NCI-H446 (cell line): ENCODE measurements at regions not wholly inside any gene's neighbourhood (a gene's known extent, or its start where the extent isn't known, plus 50 kb on each side); places are given as distances from the start of the nearest gene placed in this dataset.
A peak's percentile ranks its signal among the peaks of the same experiment; 100 is the strongest.
"Not testable (repeated sequence)": the region's sequence is repeated elsewhere in the genome, so short reads cannot be mapped to it uniquely, and the experiment has no call there.

Experiments
- DNase-seq, 2 experiments: peaks; one replicate each; lab custom pipeline; 2025; lab: John Stamatoyannopoulos, UW

DNA sequence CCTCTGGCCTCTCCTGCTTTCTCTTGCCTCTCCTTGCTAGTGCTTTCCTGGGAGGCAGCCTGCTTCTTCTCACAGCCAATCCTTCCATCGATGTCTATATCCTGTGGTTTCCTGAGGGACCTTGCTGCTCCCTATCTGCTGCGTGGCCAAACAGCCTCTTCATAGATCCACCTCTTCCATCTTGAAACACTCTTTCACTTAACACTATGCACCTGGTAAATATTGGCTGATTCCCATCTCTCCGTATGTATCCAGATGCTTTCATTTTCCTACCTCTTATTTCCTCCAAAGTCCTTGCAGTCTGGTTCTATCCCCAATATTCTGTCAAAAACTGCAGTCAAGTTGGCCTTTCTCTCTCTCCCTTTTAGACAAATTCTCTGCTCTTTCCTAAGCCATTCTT is 205.2 kb upstream of the CFAP20DC start:
- no peak for DNase-seq

DNA sequence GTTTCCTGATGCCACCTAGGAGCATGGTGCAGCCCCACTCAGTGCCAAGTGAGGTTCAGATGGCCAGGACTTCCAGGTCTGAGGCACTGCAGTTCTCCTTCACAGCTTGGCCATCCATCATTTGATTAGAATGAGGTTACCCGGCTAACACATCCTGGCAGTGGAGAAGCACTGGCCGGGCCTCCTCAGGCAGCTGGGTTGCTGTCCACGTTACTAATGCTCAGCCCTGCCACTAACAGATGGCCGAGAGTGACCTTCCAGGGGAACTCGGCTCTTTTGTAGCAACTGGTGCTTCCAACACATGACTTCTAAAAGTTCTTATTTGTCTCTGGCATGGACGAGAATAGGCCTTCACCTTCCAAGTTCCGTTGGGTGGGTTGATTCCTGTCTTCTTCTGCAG is 204.6 kb upstream of the CFAP20DC start:
- no peak for DNase-seq

DNA sequence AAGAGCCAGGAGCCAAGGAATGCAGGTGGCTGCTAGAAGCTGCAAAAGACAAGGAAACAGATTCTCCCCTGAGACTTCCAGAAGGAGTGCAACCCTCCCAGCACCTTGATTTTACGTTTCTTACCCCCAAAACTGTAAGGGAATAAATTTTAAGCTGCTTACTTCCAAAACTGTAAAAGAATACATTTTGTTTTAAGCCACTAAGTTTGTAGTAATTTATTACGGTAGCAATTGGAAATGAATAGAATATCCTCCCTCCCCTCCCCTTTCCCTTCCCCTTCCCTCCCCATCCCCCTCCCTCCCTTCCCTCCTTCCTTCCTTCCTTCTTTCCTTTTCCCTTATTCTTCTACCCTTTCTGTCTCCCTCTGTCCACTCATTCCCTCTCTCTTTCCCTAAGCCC is 203.7 kb upstream of the CFAP20DC start:
- DNase-seq, result no peak

DNA sequence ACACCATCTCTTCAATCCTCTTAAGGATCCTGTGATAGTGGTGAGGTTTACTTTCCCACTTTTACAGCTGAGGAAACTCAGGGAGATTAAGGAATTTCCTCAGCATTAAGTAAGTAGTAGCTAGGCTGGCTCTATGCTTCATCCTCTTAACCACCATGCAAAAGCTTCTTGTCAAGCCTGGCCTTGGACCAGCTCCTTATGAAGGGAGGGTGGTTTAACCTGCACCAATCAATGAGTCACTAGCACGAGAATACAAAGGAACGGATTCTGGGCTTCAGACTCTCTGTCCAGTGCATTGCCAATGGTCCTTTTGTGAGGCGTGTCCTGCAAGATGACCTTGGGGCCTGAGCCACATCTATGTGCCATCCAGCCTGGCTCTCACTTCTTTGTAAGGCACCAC is 202.0 kb upstream of the CFAP20DC start:
- DNase-seq, result no peak

DNA sequence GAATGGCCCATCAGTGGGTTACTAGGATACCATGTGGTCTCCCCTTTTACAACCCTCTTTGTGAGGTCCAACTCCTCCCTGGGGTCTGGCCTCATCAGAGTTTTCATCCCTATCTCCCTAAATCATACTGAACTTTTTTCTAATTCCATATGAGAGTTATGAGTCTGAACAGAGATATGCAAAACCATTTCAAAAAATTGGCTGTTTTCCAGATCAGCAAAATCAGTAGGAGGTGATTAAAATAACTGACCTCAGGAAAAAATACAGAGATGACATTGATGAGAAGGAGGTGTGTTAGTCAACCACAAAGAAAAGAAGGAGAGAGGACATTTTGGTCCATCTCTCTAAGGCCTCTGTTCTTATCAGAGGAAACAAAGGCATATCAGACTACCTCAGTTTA is 200.8 kb upstream of the CFAP20DC start:
- no peak for DNase-seq

DNA sequence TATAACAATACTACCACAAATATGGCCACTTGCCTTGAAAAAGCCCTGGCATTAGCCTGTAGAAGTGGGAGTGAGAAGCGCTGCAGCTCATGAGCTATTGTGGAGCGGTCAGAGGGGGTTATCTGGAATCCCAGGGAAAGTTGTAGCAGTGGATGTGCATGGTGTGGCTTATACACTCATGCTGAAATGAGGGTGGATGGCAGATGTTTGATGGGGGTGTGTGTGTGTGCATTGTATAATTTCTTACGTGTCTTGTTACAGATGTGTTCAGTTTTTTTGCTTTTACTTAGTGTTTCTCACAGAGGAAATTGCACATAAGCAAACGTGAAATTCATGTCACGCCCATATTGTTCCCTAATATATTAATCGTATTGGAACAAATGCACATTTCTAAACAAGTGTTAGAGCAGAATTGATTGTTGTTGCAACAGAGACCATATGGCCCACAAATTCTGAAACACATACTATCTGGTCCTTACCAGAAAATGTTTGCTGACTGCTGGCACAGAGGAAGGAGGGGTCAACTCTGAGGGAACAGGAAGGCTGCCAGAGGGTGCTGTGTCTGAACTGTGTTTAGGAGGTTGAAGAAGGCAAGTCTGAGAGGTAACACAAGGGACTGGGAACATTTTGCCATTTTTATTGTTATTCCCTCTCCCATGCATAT is 200.0 kb upstream of the CFAP20DC start:
- no peak for DNase-seq

DNA sequence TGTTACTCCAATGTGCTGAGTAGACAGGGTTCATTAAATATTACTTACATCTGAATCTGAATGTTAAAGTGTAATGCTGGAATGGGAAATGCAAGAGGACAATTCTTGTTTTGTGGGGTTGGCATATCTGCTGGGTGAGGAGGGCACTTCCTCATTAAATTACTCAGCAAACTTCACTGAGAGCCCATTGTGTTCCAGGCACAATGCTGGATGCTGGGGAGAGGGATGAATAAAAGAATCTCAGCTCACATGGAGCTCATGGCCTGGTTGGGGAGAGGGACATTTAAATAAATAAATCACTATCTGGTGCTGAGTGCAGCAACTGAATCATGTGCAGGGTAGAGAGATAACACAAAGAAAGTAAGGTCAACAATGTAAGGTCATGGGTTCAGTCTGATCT is 199.2 kb upstream of the CFAP20DC start:
- no peak for DNase-seq

DNA sequence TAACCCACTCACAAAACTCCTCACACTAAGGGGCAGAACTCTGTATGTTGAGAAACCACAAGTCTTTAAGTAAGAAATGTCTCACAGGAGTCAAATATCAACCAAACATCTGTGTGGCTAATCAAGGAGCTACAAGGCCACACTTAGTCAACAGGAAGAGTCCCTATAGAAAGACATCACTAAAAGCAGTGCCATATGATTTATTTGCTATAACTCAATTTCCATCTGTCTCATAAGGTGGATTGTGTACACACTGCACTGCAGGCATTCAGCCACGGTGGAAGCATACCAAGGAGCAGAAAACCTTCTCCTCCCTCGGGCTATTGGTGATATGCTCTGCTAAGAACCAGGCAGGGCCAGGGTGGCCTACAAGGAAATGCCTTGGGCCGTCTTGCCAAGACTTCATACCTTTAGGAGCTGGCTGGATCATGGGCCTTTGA is 197.6 kb upstream of the CFAP20DC start:
- DNase-seq, result no peak

DNA sequence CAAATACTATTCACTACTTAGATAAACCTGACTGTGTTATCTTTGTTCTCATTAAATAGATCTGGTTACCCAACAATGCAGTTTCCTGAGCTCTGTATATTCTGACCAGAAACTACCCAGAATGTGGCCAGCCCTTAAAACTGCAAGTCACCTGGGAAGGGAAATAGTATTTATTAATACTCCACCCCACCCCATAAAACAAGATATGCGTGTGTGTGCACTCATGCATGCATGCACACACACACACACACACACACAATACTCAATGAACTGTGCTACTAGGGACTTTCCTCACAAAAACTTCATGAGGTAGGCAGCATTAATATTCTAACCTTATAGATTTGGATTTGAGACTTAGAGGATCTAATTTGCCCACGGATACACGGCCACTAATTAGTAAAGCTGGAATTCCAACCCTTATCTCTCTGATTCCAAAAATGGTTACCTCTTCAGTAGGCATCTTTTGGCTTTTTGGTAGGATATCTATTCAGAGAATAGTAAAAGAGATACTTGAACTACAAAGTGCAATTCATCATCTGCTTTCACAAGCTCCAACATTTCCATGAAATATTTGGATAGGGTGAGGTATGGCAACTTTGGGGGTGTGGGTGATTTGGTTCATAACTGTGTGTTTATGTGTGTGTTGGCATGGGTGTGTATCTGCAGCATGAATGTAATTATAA is 197.0 kb upstream of the CFAP20DC start:
- no peak for DNase-seq

DNA sequence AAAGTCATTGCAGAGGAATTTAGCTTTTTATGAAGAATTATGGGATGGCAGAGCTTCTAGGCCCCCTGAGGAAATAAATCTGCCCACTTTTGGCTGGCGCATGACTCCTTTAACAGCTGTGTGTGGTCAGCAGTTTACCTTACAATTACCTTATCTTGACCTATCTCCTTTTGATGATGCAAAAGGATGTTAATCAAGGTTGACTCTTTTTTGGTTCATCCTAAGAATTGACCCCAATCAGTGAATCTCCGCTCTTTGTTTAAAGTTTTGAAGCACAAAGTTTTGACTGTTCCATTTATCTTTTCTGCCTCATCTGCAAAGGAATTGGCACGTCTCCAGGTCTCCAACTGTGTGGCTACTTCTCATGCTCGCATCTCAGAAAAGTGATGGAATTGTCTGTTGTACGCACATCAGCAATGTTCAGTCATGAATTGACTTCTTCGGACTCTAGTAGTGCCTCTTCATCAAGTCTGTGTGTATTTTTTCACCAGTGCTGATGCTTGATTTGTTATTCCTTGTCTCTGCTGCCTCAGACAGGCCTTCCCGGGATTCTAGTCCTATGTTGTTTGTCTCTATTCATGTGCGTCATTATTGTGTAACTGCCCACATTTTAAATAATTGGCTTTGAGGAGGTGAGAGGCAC is 196.2 kb upstream of the CFAP20DC start:
- DNase-seq, result peak in 1 of 2 experiments; percentile 30

DNA sequence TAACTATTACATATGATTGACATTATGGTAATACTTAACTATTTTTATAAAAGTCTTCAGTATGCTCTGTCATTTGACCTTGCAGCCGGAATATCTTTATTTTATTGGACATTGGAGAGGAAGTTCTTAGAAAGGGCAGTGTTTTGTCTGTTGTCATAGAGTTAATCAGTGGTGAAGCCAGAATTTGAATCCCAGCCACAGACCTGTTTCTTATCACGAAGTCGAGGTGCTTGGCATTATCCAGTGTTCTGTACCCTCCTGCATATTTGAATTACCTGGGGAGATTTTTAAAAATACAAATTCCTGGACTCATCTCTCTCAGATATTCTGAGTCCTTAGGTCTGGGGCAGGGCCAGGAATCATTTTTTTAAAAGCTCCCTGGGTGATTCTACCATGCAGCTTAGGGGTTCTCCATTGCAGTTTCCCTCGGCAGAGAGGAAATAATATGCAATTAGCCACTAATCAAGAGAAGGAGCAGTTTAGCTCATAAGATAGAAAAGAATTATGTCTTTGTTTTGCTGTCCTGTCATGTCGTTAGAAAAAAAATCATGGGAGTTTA is 195.6 kb upstream of the CFAP20DC start:
- DNase-seq, result no peak

DNA sequence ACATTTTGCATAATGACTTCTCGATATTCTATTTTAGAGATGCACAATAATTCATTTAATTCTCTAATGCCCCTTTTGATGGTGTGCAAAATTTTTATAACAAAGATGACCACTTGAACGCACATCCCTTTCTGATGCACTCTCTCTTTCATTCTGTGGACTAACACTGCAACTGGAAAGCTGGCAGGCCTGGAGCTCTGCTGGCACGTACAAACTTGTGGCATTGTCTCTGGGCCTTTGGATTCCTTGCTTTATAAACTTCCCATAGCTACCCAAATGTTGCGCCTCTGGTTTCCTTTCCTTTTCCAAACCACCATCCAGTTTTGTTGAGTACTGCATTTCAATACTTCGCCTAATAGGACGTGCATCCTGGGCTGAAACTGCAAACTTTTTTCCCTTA is 194.5 kb upstream of the CFAP20DC start:
- DNase-seq, result no peak

DNA sequence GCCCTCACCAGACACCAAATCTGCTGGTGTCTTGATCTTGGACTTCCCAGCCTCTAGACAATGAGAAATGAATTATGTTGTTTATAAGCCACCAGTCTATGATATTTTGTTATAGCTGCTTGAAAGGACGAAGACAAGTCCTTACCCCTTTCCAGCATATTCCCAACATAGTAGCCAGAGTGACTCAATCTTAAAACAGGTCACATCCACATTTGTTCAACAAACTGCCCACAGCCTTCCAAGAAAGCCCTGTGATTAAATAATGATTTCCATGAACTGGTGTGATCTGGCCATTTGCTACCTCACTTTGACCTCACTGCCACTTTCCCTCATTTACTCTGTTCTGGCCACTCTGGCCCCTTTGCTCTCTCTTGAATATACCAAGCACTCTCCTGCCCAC is 193.7 kb upstream of the CFAP20DC start:
- no peak for DNase-seq

DNA sequence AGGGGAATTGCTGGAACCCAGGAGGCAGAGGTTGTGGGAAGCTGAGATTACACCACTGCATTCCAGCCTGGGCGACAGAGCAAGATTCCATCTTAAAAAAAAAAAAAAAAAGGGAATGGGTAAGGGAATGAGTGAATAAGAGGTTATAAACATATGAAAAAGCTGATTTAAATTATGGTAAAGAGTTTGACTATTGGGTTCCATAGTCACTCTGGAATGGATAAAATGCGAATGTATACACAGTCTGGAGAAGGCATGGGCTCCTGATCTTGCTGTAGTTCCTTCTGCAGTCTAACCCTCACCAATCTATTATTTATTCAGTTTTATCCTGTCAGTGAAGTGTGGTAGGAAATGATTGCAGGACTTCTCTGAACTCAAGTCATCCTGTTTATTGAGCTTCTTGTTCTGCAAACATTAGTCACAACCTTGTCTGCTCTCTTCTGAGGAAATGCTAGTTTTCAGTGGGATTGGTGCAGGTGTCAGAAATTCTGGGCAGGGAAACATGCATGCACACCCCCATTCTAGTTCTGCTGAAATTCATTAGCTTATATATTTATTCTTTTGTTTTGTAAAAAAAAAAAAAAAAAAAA is 190.9 kb upstream of the CFAP20DC start:
- no peak for DNase-seq

DNA sequence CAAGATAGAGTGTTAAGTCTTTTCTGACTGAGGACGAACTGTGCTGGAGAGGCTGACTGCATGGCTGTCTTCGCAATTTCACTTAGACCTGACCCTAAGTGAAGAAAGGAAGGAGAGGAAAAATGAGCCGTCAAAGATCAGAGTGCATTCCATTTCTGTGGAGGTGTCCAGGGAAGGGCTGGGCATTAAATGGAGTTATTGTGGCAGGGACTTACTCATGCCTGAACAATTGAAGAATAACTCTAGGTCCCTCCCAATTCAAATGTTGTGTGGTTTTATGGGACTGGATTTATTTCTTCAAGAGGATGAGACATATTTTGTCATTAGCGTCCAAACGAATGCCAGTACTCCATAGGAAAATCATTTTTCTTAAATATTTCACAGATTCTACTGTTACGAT is 187.3 kb upstream of the CFAP20DC start:
- DNase-seq, result no peak

DNA sequence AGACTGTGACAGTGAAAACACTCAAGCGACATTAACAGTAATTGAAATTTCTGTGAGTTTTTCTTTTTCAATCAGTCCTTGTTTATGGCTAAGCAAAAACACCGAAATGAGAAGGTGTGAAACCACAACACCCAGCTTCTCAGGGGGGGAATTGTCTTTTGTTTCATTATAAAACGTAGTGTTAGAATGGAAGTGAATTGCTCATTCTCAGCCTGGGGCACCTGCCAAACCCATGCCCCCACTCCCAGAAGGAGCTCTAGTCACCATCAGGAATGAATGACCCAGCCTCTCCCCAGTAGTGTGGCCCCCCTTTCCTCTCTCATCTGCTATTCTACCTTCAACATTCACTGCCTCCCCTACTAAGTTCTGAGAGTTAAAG is 185.8 kb upstream of the CFAP20DC start:
- DNase-seq, result no peak

DNA sequence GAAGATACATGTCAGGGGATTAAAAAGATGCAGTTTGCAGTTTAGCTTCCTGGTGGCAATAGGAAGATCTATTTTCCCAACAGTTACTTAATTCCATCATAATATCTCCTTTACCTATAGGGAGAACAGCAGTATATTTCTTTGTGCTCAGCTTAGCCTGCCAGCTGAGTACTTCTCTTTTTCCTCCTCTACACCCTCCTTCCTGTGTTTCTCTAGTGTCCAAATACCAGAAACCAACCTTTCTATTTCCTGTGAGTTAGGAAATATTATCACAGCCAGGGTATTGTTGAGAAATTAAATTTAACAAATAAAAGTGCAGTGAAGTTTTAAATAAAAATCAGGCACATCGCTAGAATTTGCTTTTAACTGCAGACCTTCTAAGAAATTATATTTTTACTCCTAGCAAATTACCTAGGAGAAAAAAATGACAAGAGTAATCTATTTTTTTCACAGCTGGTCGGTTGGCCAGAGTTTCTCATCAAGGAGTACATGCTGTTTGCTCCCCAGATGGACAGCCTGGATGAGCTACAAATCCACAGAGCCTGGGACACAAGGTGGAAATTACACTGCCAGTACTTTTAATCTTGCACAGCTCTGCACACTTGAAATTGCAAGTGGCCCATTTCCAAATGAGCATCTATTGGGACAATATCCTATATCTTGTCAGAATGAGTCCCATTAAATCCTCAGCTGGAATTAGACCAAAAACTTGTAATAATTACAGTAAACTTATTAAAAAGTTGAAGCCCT is 185.2 kb upstream of the CFAP20DC start:
- peak in 1 of 2 experiments; percentile 58 for DNase-seq

DNA sequence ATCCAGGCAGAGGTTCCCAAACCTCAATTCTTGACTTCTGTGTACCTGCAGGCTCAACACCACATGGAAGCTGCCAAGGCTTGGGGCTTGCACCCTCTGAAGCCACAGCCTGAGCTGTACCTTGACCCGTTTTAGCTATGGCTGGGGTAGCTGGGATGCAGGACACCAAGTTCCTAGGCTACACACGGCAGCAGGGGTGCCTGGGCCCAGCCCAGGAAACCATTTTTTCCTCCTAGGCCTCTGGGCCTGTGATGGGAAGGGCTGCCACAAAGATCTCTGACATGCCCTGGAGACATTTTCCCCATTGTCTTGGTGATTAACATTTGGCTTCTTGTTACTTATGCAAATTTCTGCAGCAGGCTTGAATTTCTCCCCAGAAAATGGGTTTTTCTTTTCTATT is 180.6 kb upstream of the CFAP20DC start:
- DNase-seq, result not testable (repeated sequence)

DNA sequence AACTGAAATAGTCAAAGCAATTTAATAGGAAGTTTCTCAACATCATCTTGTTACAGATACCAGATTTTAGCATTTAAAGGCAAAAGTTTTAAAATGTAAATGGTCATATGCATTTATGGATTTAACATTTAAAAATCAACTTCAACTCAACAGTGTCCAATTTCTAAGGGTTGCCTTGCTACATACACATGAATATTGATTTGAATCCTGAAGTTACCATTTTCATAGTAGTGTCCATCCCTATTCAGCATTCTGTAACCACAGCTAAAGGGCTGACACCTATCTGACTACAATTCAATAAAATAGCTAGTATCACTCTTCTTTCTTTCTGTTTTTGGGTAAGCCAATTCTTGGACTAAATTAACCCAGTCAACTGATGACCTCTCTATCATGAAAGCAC is 164.0 kb upstream of the CFAP20DC start:
- DNase-seq, result no peak

DNA sequence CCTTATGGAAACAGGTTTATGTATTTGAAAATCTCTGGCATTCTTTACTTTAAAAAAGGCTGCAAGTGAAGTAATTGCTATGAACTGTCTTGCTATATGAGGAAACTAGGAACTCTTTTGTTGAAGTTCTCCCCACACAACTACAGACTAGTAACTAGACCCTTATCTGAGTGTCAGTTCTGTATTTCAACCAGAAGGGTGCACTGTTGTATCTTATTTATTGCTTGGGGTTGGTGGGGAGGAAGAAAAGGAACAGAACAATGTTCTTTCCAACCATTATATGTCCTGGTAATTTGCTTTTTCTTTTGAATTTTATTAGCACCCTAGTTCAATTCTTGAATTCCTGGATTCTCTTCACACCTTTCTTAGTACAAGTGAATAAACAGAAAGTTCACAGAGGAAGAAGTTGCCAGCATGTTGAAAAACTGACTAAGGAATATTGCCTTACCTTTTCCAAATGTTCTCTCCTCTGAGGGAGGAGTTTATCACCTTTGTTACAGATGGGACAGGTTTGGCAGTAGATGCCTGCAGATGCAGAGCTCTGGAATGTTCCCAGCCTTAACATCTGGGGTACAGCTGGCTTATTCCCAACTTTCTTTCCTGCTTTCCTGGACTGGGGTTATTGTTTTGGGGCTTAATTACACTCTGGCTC is 162.4 kb upstream of the CFAP20DC start:
- peak; percentile 18 to 58 for DNase-seq

DNA sequence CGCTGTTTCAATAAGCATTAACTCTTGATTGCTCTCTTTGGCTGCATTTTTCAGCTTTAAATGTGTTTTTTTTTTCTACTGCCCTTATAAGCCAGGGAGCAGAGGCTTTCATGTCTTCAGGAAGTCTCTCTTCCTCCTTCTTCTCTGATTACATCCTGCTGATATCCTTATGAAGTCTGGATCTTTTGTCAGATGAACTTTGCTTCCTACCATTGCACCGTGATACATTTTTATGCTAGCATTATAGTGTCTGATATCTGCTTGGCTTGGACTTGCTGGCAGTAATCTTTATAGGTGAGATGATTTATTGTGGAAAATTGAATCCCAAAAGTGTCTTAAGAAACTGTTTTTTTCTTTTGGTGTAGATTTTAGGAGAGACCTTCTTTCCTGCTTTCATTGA is 160.4 kb upstream of the CFAP20DC start:
- DNase-seq, result no peak

DNA sequence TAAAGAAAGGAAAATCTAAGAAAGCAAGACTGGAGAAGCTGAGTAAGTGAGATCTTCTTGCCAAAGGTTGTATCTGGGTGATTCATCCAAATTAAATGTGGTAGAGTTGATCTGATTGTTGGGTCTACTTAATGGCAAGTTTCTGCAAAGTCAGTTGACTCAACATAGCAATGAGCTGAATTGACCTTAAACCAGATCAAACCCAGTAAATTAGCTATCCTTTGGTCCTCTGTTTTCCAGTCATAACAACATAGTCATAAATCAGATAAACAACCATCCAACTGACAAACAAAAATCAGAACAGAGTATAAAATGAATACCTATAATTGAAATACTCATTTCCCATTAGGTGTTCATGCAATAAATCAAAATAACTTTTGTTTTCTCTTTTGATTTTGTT is 142.6 kb upstream of the CFAP20DC start:
- DNase-seq, result no peak
